Iris pigment epithelial cell (primary cell): ENCODE measurements at regions not wholly inside any gene's neighbourhood (a gene's known extent, or its start where the extent isn't known, plus 50 kb on each side); places are given as distances from the start of the nearest gene placed in this dataset.
A peak's percentile ranks its signal among the peaks of the same experiment; 100 is the strongest.

ENCODE experiments used
- DNase-seq: peaks from one replicate; pipeline ENCODE4 v3.0.0-alpha.2; 2011; ENCODE audit warnings: low read depth

DNA sequence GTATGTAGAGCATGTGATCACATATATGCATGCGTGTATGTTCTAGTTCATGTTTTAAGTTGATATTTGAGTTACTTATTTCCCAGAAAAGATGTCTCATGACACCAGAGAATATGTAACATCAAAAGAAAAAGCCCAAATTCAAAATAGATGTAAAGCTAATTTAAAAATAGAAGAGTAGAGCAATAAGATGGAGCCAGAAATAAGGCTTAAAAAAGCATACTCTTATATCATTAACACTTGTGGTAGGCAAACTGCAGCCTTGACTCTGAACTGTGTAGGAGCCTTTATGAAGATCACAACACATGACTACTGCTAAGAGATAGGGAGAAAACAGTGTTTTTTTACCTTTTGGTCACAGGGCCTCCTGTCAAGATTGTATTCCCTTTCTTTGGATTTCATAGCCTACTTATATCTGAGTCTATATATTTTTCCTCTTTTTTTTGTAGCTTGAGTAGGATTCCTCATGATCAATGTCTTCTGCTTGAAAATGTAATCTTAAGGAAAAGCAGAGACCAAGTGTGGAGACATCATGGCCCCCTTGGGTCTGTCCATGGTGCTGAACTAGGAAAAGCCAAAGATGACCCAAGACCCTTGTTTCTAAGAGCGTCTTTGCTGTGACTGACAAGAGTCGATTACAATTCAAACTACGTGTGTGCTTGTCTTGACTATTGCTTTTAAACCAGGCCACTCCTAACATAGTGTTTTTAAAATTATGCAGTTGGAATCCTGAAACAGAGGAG, 390.4 kb downstream of the SHISA9 start:
- no peak for DNase-seq

DNA sequence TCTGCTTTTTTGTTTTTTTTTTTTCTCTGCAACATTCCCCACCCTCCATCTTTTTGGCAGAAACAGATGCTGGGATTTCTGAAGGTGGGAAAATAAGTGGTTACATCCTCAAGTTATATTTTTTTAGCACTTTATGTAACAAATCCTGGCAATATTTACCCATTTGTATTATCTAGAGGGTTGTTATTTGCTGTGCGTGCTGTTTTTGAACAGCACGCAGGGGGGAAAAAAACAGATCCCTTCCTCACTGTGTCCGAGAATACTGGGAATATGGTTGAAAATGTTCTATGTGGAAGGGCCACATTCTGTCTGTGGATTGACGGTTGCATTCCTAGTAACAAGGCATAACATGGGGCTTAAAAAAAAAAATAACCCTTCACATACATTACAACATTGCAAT, 394.8 kb downstream of the SHISA9 start:
- DNase-seq = no peak

DNA sequence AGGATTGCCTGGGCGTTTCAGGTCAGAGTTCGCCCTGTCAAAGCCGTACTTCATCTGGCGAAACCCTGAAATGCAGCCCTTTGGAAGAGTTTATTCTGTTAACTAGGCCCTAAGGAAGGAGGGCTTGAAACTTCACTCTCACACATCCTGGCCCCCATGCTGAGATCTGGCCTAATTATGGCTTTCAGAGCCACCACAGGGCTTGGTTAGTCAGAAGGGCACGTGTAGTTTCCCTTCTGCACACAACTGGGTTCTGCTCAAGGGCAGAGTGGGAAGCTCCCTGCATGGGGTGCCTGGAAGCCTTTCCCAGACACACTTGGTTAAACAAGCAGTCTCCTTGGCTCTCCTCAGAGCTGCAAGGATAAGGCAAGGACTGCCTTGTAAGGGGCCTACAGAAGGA, 397.3 kb downstream of the SHISA9 start:
- no peak for DNase-seq

DNA sequence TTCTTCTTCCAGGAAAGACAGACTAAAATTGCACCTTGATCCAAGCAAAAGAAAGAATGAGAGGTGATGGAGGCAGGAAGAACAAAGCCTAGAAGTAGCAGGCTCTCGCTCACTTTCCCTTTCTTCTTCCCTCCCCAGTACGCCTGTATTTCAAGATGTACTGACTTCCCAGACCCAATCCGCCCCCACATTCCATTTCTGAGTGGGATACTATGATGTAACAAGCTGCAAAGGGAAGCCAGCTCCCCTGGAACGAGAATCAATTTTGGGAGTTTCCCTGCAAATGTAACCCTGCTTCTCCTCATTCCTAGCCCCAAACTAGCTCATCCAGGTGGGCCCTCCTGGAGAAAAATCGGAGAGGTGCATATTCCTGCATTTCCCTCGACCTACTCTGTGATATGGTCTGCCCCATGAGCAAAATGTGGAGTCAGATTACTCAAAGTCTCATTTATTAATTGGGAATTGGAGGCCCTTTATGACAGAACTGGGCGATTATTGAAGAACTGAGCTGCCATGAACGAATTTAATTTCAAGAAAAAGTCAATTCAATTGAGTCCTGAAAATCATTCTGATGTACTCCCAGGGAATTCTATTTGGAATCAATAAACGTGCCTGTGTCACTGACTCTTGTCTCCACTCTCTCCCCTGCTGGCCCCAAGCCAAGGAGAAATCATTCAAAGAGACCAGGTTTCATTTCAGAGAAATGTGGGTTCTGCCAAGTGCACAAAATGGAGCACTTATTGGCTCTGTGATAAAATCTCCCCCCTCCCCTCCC, 398.9 kb downstream of the SHISA9 start:
- DNase-seq = no peak

DNA sequence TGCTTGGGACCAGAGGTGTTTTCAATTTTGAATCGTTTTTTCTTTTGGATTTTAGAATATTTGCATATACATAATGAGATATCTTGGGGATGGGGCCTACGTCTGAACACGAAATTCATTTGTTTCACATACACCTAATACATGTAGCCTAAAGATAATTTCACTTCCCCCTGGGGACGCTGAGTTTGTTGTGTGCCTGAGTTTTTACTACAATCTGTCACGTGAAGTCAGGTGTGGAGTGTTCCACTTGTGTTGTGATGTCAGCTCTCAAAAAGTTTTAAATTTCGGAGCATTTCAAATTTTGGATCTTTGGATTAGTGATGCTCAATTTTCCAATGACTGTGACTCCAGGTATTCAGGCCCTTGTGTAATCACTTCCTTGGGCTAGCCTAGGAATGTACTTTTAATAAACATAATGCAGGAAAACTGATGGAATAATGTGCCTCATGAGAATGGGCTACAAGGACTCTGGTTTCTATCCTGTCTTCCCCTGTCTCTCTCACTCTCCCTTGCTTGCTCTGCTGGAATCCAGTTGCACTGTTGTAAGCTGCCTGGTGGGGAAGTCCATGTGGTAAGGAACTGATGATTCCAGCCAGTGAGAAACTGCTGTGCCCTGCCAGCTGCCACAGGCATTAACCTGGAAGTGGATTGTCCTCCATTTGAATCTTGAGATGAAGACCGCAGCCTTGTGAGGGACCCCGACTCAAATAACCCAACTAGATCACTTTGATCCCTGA, 403.8 kb downstream of the SHISA9 start:
- DNase-seq = no peak

DNA sequence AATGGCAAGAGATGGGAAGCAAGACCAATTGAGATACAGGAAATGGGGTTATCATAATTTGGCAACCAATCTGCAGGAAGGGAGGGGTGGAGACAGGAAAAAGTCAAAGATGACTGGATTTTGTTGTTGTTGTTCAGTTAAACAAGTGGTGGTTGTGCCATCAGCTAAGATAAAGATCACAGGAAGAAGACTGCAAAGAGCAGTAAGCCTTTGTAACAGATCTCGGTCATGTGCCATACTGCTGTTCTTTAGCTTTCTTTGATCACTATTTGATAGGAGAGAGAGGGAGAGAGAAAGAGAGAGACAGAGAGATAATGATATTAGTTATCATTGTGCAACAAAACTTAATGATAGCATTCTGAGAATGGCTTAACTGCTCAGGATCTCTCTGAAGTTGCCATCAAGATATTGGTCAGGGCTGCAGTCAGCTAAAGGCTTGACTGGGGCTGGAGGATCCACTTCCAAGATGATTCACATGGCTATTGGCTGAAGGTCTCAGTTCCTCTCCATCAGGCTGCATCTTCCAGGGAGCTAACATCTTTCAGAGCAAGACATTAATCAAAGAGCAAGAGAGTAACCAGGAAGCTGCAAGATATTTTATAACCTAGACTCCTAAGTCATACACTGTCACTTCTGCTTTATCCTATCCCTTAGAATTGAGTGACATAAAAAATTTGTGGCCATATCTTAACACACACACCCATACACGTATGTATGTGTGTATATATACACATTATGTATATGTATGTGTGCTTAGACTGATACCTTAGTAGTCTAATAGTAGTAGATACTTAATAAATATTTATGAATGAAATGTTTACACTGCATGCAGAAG, 405.0 kb downstream of the SHISA9 start:
- no peak for DNase-seq

DNA sequence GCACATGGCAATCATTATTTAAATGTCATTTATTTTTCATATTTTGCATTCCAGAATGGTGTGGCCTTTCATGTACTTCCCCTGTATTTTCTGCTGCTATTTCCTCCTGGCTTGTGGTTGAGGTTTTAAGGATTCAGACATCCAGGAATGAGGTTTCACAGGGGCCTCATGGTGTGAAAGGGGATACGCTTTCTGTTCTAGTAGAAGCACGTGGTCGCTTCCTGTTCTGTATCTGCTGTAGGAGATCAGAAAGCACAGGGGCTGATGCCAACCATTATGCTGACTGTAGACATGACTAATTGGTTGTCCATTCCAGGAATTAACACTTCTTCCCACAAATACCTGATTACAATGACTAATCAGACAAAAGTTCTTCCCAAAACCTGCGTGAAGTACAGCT, 405.9 kb downstream of the SHISA9 start:
- DNase-seq = peak; percentile 69

DNA sequence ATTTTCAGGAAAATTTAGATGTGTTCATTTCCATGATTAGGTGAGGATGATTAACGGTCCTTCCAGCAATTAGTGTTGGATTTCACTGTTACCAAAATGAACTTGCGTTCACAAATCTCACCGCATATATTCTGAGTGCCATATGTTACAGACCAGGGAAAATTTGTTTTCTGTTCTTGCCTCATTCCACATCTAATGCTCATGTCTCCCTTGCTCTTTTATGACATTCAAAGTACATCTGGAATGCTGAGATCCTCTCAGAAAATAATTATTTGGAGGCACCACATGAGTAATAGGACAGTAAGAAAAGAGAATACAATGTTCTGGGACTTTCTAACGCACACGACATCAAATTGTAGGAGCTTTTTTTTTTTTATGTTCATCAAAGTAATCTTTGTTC, 406.5 kb downstream of the SHISA9 start:
- DNase-seq = no peak

DNA sequence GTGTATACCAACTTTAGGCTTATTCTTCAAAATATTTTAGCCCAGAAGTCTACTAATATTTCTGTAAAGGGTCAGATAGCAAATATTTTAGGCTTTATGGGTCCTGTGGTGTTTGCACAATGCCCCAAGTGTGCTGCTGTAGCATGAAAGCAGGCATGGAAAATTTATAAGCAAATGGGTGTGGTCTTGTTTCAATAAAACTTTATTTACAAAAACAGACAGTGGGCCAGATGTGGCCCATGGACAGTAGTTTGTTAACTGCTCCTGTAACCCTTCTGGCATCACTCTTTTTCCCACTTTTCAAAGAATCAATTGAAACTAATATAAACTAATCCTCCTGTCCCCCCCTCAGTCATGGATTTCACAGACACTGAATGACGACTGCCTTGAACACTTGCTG, 410.7 kb downstream of the SHISA9 start:
- DNase-seq = no peak

DNA sequence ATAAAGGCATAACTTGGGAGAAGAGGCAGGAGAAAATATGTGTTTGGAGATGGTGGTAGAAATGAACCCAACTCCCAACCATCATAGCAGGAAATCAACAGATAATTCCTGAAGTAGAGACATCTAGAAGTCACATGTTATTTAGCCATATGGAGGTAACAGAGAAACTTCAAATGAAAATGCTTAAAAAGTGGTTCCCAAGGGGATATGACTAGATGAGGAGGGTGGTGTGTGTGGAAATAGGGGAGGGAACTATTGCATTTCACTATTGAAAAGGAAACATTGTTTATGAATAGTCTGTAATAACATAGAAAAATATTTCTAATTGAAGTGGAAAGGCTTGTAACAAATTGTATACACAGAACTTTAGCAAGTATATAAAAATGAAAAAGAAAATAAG, 412.0 kb downstream of the SHISA9 start:
- DNase-seq = no peak

DNA sequence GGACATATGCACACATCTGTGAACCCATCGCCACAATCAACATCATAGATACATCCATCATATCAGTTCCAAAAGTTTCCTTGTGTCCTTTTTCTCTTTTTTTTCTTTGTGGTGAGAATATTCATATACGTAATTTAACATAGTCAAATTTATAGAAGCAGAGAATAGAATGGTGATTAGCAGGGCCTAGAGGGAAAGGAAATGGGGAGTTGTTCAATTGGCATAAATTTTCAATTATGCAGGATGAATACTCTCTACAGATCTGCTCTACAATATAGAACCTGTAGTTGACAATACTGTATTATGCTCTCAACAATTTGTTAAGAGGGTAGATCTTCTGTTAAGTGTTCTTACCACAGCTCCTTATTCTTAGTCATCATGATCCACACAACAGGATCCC, 413.2 kb downstream of the SHISA9 start:
- DNase-seq = no peak

DNA sequence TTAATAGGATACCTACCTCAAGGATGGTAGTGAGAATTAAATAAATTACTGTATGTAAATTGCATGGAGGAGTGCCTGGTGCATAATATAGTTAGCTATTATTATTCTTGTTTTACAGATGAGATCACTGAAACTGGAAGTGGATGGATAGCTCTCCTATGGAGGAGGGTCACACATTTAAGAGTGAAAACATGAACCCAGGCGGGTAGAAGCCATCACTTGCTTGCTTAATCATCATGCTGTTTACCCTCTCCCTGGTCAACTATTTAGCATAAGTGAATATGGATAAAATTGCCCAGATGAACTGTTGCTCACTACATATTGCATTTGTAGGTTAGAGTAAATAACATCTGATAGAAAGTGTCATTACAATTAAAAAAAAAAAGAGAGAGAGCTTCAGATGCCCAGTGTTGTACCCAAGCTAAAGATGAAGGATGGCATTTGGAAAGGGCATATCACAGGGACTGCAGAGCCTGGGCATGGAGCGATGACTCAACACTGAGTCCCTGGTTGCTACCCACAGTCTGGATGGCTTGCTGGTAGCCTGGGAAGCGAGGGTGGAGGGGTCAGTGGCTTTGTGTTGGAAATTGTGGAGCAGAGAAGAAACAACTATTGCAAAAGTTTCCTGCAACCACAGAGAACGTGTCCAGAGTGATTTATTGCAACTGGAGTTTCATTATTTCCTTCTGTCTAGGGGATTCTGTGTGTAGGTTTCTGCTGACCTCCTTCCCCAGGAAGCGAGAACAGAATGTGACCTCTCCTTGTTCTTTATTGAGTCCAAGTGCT, 414.4 kb downstream of the SHISA9 start:
- no peak for DNase-seq

DNA sequence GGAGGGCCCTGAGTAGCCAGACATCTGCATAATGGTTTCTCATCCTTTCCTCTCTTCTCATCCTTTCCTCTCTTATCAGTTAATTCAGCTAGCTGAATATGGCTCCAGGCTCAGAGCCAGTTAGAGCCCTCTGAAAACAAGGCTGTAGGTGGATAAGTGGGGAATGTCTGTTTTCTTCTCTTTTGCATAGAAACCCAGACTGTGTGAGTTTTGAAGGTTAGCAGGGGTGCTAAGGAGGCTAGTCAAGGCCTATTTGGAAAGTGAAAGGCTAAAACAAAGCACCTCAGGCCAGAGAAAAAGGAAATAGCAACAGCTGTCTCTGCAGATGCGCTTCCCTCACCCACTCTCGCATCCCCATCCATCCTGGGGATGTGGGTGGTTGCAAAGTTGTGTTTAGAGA, 420.9 kb downstream of the SHISA9 start:
- no peak for DNase-seq

DNA sequence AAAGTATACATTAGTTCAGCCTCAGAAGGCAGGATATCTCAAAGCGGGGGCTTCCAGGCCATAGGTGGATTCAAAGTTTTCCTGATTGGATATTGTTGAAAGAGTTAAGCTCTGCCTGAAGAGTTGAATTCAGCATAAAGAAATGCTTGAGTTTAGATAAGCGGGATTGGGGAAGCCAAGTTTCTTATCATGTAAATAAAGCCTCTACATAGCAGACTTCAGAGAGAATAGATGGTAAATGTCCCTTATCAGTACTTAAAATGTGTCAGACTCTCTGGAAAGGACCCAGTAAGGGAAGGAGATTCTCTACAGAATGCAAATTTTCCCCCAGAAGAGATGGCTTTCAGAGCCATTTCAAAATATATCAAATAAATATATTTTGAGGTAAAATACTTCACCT, 423.5 kb downstream of the SHISA9 start:
- DNase-seq = no peak

DNA sequence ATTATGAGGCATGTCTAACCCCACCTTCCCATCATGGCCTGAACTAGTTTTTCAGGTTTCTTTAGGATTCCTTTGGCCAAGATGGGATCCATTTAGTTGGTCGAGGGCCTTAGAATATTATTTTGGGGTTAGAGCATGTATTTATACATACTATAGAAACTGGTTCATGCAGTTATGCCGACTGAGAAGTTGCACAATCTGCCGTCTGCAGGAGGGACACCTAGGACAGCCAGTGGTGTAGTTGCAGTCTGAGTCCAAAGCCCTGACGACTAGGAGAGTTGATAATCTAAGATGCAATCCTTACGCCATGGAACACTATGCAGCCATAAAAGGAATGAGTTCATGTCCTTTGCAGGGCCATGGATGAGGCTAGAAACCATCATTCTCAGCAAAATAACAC, 424.0 kb downstream of the SHISA9 start:
- DNase-seq = no peak

DNA sequence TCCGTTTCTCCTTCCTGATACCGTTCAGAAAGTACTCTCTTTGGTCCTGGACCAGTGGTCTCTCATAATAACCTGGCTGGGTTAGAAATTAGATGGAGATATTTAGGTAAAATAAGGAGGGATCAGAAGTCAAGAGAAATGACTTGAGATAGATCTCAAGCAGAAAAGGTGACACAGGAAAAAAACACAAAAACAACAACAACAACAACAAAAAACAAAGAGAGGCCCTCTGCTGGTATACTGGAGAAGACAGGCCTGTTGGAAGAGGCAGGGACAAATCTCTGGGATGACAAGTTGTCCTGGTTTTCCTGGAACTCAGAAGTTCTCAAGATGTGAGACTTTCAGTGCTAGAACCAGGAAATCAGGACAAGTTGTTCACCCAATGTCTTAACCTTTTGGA, 430.5 kb downstream of the SHISA9 start:
- no peak for DNase-seq

DNA sequence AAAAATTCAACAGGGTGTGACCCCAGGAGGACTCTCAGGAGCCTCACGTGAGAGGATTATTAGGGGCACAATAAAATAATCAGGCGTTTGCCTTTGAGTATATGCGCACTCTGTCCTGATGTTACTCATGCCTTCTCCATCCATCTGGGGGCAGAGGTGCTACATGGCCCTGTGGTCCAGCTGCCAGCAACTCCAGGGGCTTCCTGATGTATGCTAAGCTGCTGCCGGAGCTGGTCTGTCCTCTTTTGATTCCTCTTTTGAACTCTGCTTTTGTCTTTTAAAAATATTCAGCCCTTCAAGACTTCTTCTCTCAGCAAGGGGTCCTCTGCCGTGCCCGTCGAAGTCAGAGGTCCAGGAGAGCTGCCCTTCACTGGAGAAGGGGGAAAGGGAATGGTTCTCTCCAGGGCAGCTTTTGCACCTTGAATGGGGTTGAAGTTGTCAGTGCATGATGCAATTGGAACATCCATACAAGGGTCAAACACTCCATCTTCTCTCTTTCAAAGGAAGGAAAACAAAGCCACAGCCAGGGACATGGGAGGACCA, 431.4 kb downstream of the SHISA9 start:
- DNase-seq = no peak

DNA sequence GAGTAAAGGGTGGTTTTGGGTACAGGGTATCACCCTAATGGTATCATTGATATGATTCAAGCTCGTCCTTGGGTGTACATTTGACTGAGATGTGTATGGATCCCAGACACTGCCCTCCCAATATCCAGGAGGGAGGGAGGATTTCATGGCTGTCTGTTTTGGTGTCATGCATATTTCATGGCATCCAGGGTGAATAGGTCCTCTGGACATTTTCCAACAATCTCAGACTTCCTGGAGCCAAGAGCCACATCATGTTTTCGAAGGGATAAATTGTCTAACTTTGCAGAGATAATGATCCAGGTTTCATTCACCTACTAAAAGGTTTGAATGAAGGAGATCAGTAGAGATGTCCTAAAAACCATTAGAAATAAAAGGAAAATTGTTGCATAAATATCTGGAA, 431.9 kb downstream of the SHISA9 start:
- DNase-seq = no peak

DNA sequence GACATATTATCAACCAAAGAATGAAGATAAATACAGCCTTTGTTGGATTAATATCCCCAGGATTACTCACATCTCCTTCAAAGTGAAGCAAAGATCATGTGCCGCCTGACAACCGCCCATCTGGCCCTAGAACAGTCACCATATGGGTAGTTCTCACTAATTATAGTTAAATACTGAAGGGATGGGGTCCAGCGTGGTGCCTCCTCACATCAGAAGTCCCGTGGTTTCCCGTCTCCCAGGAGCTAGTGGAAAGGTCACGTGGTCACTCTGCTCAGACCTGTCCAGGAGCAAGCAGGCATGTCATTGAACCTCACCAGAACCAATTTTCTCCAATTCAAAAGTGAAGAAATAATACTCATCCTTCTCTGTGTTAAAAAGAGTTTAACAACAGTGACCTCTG, 434.5 kb downstream of the SHISA9 start:
- no peak for DNase-seq

DNA sequence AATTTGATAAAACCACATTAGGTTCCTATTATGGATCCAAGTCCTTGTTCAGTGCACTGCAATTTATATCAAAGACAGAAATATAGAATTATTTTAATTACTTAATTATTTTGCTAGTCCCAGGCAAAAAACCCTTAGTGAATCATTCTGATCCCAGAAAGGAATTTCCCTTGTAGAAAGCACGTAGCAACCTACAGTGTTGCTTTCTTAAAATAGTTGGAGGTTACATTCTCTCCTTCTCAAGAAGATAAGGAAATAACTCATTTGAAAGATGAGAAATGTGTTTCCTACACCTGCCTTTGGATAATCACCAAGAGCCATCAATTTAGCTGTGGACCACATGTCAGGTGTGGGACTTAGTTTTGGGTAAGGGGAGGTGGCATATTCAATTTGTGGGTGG, 434.9 kb downstream of the SHISA9 start:
- DNase-seq = no peak
